ENCODE measurements at regions not wholly inside any gene's neighbourhood (a gene's known extent, or its start where the extent isn't known, plus 50 kb on each side); places are given as distances from the start of the nearest gene placed in this dataset.

DNA sequence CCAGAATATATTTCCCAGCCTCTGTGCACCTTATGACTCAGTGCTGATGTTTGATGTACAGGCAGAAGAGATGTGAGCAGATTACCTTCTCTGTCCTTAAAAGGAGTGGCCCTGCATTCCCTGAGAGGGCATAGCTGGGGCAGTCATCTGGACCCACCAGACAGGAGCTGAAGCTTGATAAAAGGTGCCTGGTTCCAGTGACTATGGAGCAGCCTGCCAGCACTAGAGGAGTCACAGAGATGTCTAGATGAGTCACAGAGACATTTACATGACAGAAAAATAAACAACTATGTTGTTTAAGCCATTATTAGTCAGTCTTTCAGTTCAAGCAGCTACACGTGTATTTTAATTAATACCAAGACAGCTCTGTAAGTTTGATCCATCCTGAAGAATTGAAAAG, 237.1 kb upstream of the MOCS1 start:
- Histone ChIP-seq H3K27me3 (peaks cover 36% of the 10 kb centered on the region), H3K4me1 (no peaks in the 10 kb centered on the region), H3K9me3 (no peaks in the 10 kb centered on the region), H3K36me3 (no peaks in the 10 kb centered on the region), H3K4me3 (no peak overlapping the region), H3K27ac (no peak overlapping the region)
- 20% methylated on average over 1 of the region's 1 CpG; no CpG with 5 or more reads in 1 of the 2 donors for WGBS, 2 donors (ENCODE audit: low coverage in 1 of 2)
- TF ChIP-seq EP300 (IDR thresholded peaks at IDR 0.05) = no peak
- TF ChIP-seq POLR2A (IDR thresholded peaks at IDR 0.05) = no peak
- TF ChIP-seq POLR2AphosphoS5 (IDR thresholded peaks at IDR 0.05) = no peak
- TF ChIP-seq, protein P1, sequence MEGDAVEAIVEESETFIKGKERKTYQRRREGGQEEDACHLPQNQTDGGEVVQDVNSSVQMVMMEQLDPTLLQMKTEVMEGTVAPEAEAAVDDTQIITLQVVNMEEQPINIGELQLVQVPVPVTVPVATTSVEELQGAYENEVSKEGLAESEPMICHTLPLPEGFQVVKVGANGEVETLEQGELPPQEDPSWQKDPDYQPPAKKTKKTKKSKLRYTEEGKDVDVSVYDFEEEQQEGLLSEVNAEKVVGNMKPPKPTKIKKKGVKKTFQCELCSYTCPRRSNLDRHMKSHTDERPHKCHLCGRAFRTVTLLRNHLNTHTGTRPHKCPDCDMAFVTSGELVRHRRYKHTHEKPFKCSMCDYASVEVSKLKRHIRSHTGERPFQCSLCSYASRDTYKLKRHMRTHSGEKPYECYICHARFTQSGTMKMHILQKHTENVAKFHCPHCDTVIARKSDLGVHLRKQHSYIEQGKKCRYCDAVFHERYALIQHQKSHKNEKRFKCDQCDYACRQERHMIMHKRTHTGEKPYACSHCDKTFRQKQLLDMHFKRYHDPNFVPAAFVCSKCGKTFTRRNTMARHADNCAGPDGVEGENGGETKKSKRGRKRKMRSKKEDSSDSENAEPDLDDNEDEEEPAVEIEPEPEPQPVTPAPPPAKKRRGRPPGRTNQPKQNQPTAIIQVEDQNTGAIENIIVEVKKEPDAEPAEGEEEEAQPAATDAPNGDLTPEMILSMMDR (IDR thresholded peaks at IDR 0.05) = no peak
- no peak for ATAC-seq

DNA sequence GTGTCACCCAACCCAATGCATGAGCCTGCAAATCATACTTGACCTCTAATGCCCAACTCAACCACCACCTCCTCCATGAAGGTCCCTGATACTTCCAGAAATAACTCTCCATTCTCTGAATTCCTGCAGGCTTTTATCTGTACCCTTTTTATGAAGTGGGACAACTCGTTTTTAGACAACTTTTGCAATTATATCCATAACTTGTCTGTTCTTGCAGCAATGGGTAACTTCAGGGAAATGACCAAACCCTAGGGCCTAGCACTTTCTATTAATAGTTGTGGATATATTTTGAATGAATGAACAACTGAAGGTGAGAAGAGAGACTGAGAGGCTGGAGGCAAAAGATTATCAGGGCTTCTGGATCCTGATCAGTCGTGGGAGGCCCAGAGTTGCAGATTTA, 236.6 kb upstream of the MOCS1 start:
- no peak for ATAC-seq
- peaks cover 31% of the 10 kb centered on the region for H3K27me3 ChIP-seq
- H3K4me1 ChIP-seq = no peaks in the 10 kb centered on the region
- H3K27ac ChIP-seq = no peak overlapping the region
- H3K36me3 ChIP-seq = no peaks in the 10 kb centered on the region
- no peak overlapping the region for H3K4me3 ChIP-seq
- 50 to 56% methylated on average over 2 of the region's 2 CpGs for WGBS, 2 donors (ENCODE audit: low coverage in 1 of 2)
- no peaks in the 10 kb centered on the region for H3K9me3 ChIP-seq
- TF ChIP-seq, protein P1 (IDR thresholded peaks at IDR 0.05) = no peak
- TF ChIP-seq POLR2AphosphoS5 (IDR thresholded peaks at IDR 0.05) = no peak
- TF ChIP-seq POLR2A (IDR thresholded peaks at IDR 0.05) = no peak
- no peak for TF ChIP-seq EP300 (IDR thresholded peaks at IDR 0.05)

DNA sequence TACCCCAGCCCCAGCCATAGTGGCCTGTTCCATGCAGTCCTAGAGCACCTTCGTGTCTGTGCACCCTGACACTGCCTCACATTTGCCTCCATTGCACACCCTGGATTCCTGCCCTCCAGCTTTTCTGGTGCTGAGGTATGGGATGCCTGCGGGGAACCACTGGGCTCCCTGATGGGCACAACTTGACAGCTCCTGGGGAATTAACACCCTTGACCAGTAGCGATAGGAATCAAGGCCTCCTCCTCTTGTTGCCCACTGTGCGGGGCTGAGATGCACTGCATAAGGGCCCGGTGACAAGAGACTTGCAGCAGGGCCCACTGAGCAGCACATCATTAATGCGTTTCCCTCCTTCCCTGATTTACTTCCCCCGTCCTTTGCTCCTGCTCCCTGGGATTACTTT, 235.6 kb upstream of the MOCS1 start:
- Histone ChIP-seq H3K27me3 (peaks cover 26% of the 10 kb centered on the region), H3K4me1 (no peaks in the 10 kb centered on the region), H3K4me3 (no peak overlapping the region), H3K36me3 (no peaks in the 10 kb centered on the region), H3K9me3 (no peaks in the 10 kb centered on the region), H3K27ac (no peak overlapping the region)
- no peak for ATAC-seq
- TF ChIP-seq POLR2AphosphoS5 (IDR thresholded peaks at IDR 0.05) (no peak), POLR2A (IDR thresholded peaks at IDR 0.05) (no peak)
- 30 to 33% methylated on average over 3 to 5 of the region's 7 CpGs for WGBS, 2 donors (ENCODE audit: low coverage in 1 of 2)

DNA sequence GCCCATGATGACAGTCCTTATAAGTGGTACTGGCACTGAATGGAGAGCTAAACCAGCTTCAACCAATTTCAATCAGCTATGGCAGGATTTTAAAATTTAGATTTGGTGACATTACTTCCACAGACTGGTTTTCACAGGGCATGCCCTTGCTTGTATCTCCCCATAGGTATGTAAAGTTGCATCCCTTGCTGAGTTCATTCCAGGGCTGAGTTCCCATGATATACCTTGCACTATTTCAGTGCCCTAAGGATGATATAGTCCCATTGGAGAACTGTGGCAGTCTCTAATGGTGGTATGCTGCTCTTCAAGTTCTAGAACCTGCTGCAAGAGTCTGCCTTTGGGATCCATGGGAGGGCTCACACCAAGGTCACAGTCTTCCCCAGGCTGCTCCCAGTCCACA, 232.7 kb upstream of the MOCS1 start:
- no peaks in the 10 kb centered on the region for H3K4me1 ChIP-seq
- no peaks in the 10 kb centered on the region for H3K36me3 ChIP-seq
- no peak for ATAC-seq
- no peak overlapping the region for H3K27ac ChIP-seq
- no peak for TF ChIP-seq POLR2AphosphoS5 (IDR thresholded peaks at IDR 0.05)
- TF ChIP-seq EP300 (IDR thresholded peaks at IDR 0.05) = no peak
- TF ChIP-seq, protein P1 (IDR thresholded peaks at IDR 0.05) = no peak
- TF ChIP-seq POLR2A (IDR thresholded peaks at IDR 0.05) = no peak
- H3K27me3 ChIP-seq = peaks cover 26% of the 10 kb centered on the region
- H3K9me3 ChIP-seq = no peaks in the 10 kb centered on the region
- H3K4me3 ChIP-seq = no peak overlapping the region

DNA sequence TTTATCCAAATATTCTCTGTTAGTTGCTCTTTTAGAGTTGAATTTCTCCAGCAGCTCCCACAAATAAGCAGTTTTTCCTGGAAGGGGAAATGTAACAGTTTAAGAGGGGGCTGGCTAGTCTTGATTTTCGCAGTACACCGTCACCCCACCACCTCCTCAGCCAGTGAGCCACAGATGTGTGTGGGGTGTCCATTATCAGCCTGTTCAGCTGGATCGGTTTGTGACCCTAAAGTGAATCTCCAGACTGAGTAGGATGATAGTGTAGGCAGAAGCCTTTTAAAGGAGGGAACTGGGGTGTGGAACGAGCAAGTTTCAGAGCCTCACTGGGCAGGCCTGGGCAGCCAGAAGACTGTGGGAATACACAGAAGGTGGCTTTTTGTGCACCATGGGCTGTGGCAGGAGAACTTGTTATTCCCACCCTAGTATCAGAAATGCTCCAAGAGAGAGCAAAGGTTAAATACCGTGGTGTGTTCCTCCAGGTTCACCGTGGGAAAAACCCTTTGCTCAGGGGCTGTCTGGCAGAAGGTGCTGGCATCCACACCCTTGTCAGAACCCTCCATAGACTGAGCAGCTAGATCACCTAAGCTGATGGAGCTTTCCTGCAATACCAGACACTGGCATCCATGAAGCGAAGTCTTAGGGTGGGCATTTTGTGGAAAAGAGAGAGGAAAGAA, 230.9 kb upstream of the MOCS1 start:
- TF ChIP-seq POLR2A (IDR thresholded peaks at IDR 0.05) (no peak), POLR2AphosphoS5 (IDR thresholded peaks at IDR 0.05) (no peak), EP300 (IDR thresholded peaks at IDR 0.05) (no peak)
- TF ChIP-seq, protein P1 (IDR thresholded peaks at IDR 0.05) = no peak
- Histone ChIP-seq H3K27me3 (peaks cover 22% of the 10 kb centered on the region), H3K36me3 (no peaks in the 10 kb centered on the region), H3K27ac (no peak overlapping the region), H3K4me3 (no peak overlapping the region), H3K9me3 (peaks cover 0 to 8% (median 0%) of the 10 kb centered on the region in 3 donors), H3K4me1 (no peaks in the 10 kb centered on the region)
- WGBS, 2 donors (ENCODE audit: low coverage in 1 of 2) = 60 to 100% methylated on average over 1 to 5 of the region's 7 CpGs
- ATAC-seq = no peak

Data from gastroesophageal sphincter (tissue), 4 donors.